ENCODE measurements at regions not wholly inside any gene's neighbourhood (a gene's known extent, or its start where the extent isn't known, plus 50 kb on each side); places are given as distances from the start of the nearest gene placed in this dataset.

- no peaks in the 10 kb centered on the region for H3K36me3 ChIP-seq
- H3K4me3 ChIP-seq (ENCODE audit: low read depth in 1 of 2, low read length in 1 of 2) = no peak overlapping the region
- no peak overlapping the region for H3K27ac ChIP-seq
- no peaks in the 10 kb centered on the region for H3K27me3 ChIP-seq
- H3K9me3 ChIP-seq = no peaks in the 10 kb centered on the region
- no peaks in the 10 kb centered on the region for H3K4me1 ChIP-seq (ENCODE audit: control insufficient read depth in 1 of 2, insufficient read depth in 1 of 2, low read depth in 1 of 2, low read length in 1 of 2)
- no peak for TF ChIP-seq CTCF (IDR thresholded peaks at IDR 0.05)
Measured at GRCh38 chr1:192418552-192419285, 101.9 kb downstream of the RGS21 start.

- Histone ChIP-seq H3K36me3 (no peaks in the 10 kb centered on the region), H3K4me3 (ENCODE audit: low read depth in 1 of 2, low read length in 1 of 2) (no peak overlapping the region), H3K27ac (no peak overlapping the region), H3K9me3 (no peaks in the 10 kb centered on the region), H3K4me1 (ENCODE audit: control insufficient read depth in 1 of 2, insufficient read depth in 1 of 2, low read depth in 1 of 2, low read length in 1 of 2) (no peaks in the 10 kb centered on the region), H3K27me3 (no peaks in the 10 kb centered on the region)
- no peak for TF ChIP-seq CTCF (IDR thresholded peaks at IDR 0.05)
Measured at GRCh38 chr1:192430644-192431043, 113.9 kb downstream of the RGS21 start.

GRCh38 chr1:192435704-192436103 lies 118.9 kb downstream of the RGS21 start:
- Histone ChIP-seq H3K9me3 (no peaks in the 10 kb centered on the region), H3K27me3 (no peaks in the 10 kb centered on the region), H3K36me3 (no peaks in the 10 kb centered on the region), H3K4me3 (ENCODE audit: low read depth in 1 of 2, low read length in 1 of 2) (no peak overlapping the region), H3K27ac (no peak overlapping the region), H3K4me1 (ENCODE audit: control insufficient read depth in 1 of 2, insufficient read depth in 1 of 2, low read depth in 1 of 2, low read length in 1 of 2) (no peaks in the 10 kb centered on the region)
- TF ChIP-seq CTCF (IDR thresholded peaks at IDR 0.05) = no peak

- H3K9me3 ChIP-seq = no peaks in the 10 kb centered on the region
- H3K27me3 ChIP-seq = no peaks in the 10 kb centered on the region
- no peak overlapping the region for H3K4me3 ChIP-seq (ENCODE audit: low read depth in 1 of 2, low read length in 1 of 2)
- H3K4me1 ChIP-seq (ENCODE audit: control insufficient read depth in 1 of 2, insufficient read depth in 1 of 2, low read depth in 1 of 2, low read length in 1 of 2) = no peaks in the 10 kb centered on the region
- no peaks in the 10 kb centered on the region for H3K36me3 ChIP-seq
- no peak overlapping the region for H3K27ac ChIP-seq
- no peak for TF ChIP-seq CTCF (IDR thresholded peaks at IDR 0.05)
Measured at GRCh38 chr1:192436441-192437078, 119.8 kb downstream of the RGS21 start.

- Histone ChIP-seq H3K9me3 (no peaks in the 10 kb centered on the region), H3K4me3 (ENCODE audit: low read depth in 1 of 2, low read length in 1 of 2) (no peak overlapping the region), H3K4me1 (ENCODE audit: control insufficient read depth in 1 of 2, insufficient read depth in 1 of 2, low read depth in 1 of 2, low read length in 1 of 2) (no peaks in the 10 kb centered on the region), H3K36me3 (no peaks in the 10 kb centered on the region), H3K27ac (no peak overlapping the region), H3K27me3 (no peaks in the 10 kb centered on the region)
- TF ChIP-seq CTCF (IDR thresholded peaks at IDR 0.05) = no peak
Measured at GRCh38 chr1:192438737-192439136, 121.9 kb downstream of the RGS21 start.

Measured in neutrophil (primary cell).